Retina (tissue), 1 donor: ENCODE measurements at regions not wholly inside any gene's neighbourhood (a gene's known extent, or its start where the extent isn't known, plus 50 kb on each side); places are given as distances from the start of the nearest gene placed in this dataset.
A peak's percentile ranks its signal among the peaks of the same experiment; 100 is the strongest.

ENCODE experiments used
- DNase-seq: peaks from one replicate; pipeline ENCODE4 v3.0.0-alpha.2; 2016

- no peak for DNase-seq
Observed at GRCh38 chr12:4012977-4013968, 140.1 kb upstream of the PARP11 start.

- DNase-seq: no peak
Observed at GRCh38 chr12:4012073-4012472, 138.9 kb upstream of the PARP11 start.

GRCh38 chr12:4011597-4011996 lies 138.4 kb upstream of the PARP11 start:
- no peak for DNase-seq

- no peak for DNase-seq
Observed at GRCh38 chr12:4009979-4010704, 136.9 kb upstream of the PARP11 start.

GRCh38 chr12:4006743-4007142 lies 133.5 kb upstream of the PARP11 start:
- no peak for DNase-seq

GRCh38 chr12:4005851-4006430 lies 132.7 kb upstream of the PARP11 start:
- no peak for DNase-seq

- DNase-seq: no peak
Observed at GRCh38 chr12:4003576-4003975, 130.4 kb upstream of the PARP11 start.

GRCh38 chr12:4002601-4003000 lies 129.4 kb upstream of the PARP11 start:
- no peak for DNase-seq

GRCh38 chr12:4001841-4002240 lies 128.6 kb upstream of the PARP11 start:
- no peak for DNase-seq

- no peak for DNase-seq
Observed at GRCh38 chr12:4001031-4001430, 127.8 kb upstream of the PARP11 start.

- no peak for DNase-seq
Observed at GRCh38 chr12:3999904-4000303, 126.7 kb upstream of the PARP11 start.

- no peak for DNase-seq
Observed at GRCh38 chr12:3998968-3999792, 126.0 kb upstream of the PARP11 start.

- no peak for DNase-seq
Observed at GRCh38 chr12:3998397-3998796, 125.2 kb upstream of the PARP11 start.

GRCh38 chr12:3996322-3996721 lies 123.1 kb upstream of the PARP11 start:
- no peak for DNase-seq

- DNase-seq: no peak
Observed at GRCh38 chr12:3995306-3995705, 122.1 kb upstream of the PARP11 start.

GRCh38 chr12:3994500-3994899 lies 121.3 kb upstream of the PARP11 start:
- no peak for DNase-seq

- no peak for DNase-seq
Observed at GRCh38 chr12:3992945-3993344, 119.7 kb upstream of the PARP11 start.

GRCh38 chr12:3991798-3992580 lies 118.8 kb upstream of the PARP11 start:
- no peak for DNase-seq

- peak; percentile 91 for DNase-seq
Observed at GRCh38 chr12:3990501-3991280, 117.5 kb upstream of the PARP11 start.

- DNase-seq: no peak
Observed at GRCh38 chr12:3989218-3989550, 116.0 kb upstream of the PARP11 start.
